ENCODE measurements at regions not wholly inside any gene's neighbourhood (a gene's known extent, or its start where the extent isn't known, plus 50 kb on each side); places are given as distances from the start of the nearest gene placed in this dataset.

DNA sequence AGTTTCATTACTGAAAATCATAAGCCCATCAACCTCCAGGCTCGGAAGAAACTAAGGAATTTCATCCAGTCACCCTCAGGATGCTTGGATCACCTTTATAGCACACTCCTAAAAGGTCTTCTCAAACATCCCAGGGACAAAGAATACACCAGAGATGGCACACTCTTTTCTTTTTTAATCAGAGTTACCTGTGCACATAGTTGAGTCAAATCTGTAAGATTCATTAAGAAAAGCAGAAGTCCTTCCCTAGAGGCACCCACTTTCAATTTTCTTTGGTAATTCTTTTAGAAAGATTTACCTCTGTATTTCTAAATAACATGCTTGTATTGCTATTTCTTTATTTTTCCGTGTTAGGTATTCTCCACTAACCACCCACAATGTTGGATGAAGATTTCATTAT, 50.6 kb upstream of the IL6 start:
- in situ Hi-C loops (cut with HindIII; ENCODE audit: low pct_unique_long_range_greater_than_20kb, low sequenced_read_pairs): no loop called here
- no peak for DNase-seq (ENCODE audit: low read depth, low spot score)

DNA sequence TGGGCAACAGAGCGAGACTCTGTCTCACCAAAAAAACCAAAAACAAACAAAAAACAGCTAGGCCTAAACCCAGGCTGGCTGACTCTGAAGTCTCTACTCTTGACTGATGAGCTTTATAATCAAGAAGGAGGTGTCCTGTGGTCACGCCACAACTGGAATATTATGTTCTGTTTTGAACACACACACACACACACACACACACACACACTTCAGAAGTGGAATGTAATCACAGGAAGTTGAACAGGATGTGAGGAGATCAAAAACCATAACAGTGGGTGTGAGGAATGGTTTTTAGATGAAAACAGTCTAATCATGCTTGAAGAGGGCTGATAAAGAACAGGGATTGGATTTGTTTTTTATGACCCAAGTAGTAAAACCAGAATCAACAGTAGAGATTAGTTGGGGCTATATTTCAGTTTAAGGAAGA, 51.1 kb upstream of the IL6 start:
- in situ Hi-C loops (cut with HindIII; ENCODE audit: low pct_unique_long_range_greater_than_20kb, low sequenced_read_pairs): no loop called here

DNA sequence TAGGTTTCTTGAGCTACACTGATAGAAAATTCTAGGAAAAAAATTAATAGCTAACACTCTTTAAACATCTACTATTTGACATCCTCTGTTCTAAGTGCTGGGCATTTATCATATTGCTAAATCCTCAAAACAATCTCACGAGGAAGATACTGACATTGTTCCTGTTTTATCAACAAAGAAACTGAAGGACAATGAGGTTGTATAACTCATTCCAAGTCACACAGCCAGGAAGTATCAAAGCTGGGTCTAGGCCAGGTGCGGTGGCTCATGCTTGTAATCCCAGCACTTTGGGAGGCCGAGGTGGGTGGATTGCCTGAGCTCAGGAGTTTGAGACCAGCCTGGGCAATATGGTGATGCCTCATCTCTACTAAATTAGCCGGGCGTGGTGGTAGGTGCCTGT, 51.6 kb upstream of the IL6 start:
- DNase-seq (ENCODE audit: low read depth, low spot score): no peak
- in situ Hi-C loops (cut with HindIII; ENCODE audit: low pct_unique_long_range_greater_than_20kb, low sequenced_read_pairs): no loop called here

More for the DNA sequence above, 51.1 kb upstream of the IL6 start:
- no peak for DNase-seq (ENCODE audit: low read depth, low spot score)

DNA sequence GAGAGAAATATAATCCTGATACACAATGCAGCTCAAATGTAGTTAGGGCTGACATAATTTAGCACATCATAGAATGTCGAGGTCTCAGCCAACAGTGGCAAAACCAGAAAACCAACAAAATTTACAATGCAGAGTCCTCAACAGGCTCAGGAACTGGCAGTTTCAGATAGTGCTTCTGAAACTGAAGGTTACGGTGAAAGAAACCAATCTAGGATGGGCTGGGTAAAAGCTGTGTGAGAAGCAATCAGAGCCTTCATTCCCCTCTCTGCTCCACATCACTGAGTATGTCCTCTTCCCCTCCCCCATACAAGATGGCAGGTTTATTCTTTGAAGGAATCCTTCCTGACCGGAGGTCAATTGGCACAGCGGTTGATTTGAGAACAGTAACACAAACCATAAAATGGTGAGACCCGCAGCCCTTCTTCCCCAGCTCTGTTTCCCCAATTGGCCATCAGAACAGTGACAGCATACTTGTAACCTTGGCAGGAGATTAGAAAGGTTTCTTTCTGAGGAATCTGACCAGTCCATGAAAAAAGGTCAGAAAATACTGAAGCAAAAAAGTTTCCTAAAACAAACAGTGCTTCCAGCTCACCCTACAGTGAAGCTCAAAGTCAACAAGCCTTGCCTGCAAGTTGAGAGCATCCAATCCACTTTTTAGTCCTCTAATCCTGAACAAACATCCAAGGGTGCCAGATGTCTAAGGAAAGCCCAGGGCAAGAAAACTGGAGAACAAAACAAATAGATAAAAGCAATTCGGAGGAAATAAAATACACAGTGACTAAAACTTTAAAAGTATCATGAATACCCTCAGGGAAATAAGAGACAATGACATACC, 53.9 kb upstream of the IL6 start:
- in situ Hi-C loops (cut with HindIII; ENCODE audit: low pct_unique_long_range_greater_than_20kb, low sequenced_read_pairs): no loop called here
- no peak for DNase-seq (ENCODE audit: low read depth, low spot score)

DNA sequence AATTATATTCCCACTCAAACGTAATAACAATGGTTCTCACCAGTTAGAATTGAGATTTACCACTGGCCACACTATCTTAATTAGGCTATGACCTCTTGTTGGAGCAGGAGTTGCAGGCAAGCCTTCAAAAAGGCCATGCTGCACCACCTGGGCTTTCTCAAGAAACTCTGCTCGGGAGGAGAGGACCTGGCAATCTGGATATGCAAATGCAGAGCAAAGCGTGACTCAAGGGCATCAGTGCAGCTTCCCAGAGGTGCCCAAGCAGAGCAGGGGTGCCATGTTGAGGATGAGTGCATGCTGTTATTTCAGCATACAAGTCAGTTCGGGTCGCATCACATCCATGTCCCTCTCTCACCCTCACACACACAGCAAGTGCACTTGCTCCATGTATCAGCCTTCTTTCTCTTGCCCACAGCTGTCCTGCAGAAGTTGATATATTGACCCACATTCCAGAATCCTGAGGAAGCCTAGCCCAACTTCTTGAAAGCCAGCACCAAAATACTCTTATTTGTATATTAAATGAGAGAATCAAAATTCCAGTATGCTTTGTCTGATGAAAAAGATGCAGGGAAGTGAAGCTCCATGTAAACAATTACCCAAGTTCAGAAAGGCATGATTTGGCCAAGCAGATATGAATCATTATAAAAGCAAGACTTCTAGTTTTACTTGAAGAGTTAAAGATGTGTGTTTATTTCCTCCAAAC, 55.7 kb upstream of the IL6 start:
- DNase-seq (ENCODE audit: low read depth, low spot score): no peak
- in situ Hi-C loops (cut with HindIII; ENCODE audit: low pct_unique_long_range_greater_than_20kb, low sequenced_read_pairs): no loop called here

DNA sequence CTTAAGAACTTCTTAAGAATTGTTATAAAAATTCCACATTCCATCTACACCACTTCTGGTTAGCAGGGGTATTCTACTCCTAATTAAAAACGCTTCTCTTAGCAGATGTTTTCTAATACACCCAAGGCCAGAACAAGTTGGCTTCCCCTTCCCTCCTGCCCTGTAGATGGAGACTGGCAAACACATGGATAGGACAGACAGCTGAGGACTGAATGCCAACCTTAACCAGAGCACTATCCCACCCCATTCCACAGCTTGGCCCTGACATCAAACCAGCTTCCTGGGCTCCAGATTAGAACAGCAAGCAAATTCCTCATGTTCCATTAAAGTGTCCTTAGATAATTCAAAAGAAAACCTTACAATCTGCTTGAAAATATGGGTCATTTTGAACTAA, 56.6 kb upstream of the IL6 start:
- in situ Hi-C loops (cut with HindIII; ENCODE audit: low pct_unique_long_range_greater_than_20kb, low sequenced_read_pairs): no loop called here
- DNase-seq (ENCODE audit: low read depth, low spot score): no peak

DNA sequence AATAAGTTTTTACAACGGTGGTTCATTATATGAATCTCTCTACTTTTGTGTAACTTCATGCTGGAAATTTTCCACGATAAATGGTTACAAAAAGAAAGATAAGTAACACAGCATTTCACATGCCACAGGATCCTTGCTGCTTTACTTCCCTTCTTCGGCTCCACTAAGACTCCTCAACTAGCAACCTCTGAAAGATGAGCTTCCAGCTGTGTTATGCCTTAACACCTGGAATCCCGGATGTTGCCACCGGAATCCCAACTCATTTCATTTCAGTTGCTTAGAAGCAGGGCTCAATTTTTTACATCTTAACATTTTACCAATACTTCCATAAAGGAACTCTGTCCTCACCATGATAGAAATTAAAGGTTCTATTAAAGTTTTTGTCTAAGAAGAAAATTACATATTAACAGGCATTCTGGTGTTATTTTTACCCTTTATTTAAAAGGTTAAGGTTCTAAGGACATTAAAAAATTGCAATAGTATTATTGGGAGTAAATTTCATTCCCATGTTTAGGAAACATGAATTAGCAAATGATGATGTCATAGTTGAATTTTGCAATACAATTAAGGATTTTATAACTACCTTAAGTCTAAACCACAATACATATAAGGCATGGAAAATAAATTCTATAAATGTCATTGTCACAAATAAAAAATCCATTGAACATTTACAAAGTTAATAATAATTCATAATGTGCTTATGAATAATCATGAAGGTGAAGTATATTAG, 57.1 kb upstream of the IL6 start:
- no peak for DNase-seq (ENCODE audit: low read depth, low spot score)
- in situ Hi-C loops (cut with HindIII; ENCODE audit: low pct_unique_long_range_greater_than_20kb, low sequenced_read_pairs): no loop called here

DNA sequence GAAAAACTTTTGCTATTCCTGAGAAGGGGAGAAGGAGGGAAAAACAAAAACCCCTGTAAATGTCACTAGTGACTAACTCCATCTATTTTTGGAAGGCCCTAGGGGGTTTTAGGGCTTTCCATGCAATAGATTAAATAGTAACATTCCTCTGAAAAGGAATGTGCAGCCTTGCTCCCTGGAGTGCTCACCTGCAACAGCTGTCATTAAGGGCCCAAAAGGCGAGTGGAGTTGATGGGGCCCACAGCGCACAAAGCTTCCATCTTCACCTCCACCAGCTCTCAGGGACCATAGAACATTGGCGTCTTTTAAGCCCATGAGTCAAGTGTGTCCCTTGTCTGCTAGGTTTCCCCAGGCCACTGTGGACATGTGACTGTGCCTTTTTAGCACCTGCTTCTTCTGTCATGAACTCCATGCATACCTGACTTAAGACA, 58.0 kb upstream of the IL6 start:
- DNase-seq (ENCODE audit: low read depth, low spot score): no peak
- in situ Hi-C loops (cut with HindIII; ENCODE audit: low pct_unique_long_range_greater_than_20kb, low sequenced_read_pairs): no loop called here

DNA sequence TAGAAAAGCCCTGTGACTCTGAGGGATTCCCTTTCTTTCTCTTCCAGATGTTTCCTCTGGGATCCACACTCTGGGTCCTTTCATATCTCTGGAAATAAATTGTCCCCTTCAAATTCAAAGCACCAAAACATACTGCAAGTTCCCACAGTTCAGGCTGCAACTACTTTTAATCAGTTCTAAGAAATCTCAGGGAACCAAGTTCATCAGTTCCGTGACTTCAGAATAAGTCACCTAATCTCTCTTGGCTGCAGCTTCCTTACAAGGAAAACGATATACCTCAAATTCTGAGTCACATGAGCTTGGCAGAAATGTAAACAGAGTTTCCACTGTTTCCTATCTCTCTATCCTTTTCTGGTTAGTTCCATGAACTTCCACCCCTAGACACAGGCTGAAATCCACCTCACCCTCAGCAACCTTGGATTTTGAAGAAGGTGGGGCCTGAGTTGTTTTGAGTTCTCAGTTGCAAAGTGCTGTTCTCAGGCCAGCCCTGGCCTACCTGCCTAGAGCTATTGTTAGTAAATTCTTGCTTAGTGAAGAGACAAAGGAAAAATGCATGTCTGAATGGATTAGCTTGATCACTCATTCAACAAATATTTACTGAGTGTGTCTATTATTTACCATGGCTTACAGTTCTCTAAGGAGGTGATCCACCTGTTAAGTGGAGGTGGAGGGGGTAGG, 59.3 kb upstream of the IL6 start:
- in situ Hi-C loops (cut with HindIII; ENCODE audit: low pct_unique_long_range_greater_than_20kb, low sequenced_read_pairs): no loop called here
- no peak for DNase-seq (ENCODE audit: low read depth, low spot score)

DNA sequence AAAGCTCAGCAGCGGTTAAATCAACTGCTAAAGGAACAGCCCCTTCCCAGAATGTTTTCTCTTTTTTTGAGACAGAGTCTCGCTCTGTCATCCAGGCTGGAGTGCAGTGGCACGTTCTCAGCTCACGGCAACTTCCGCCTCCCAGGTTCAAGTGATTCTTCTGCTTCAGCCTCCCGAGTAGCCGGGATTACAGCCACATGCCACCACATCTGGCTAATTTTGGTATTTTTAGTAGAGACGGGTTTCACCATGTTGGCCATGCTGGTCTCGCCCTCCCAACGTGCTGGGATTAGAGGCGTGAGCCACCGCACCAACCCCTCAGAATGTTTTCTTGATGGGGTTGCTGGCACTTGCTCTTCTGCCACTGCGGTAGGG, 59.8 kb upstream of the IL6 start:
- DNase-seq (ENCODE audit: low read depth, low spot score): no peak
- in situ Hi-C loops (cut with HindIII; ENCODE audit: low pct_unique_long_range_greater_than_20kb, low sequenced_read_pairs): no loop called here

DNA sequence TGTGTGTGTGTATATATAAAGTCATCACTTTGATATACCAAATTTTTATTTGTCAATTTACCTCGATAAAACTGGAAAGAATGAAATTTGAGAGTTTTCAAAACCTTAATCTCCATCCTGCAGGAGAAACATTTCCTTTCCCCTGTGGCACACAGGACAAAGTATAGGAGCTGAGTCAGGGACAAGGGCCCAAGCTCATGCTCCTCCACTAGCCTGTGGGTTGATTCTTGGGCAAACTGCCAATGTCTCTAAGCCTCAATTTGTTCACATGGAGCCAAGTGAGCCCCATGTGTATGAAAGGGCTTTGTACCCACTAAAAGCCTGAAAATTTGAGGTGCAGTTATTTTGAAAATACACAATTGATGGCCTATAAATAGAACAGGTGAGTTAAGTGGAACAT, 60.3 kb upstream of the IL6 start:
- DNase-seq (ENCODE audit: low read depth, low spot score): no peak
- in situ Hi-C loops (cut with HindIII; ENCODE audit: low pct_unique_long_range_greater_than_20kb, low sequenced_read_pairs): no loop called here

DNA sequence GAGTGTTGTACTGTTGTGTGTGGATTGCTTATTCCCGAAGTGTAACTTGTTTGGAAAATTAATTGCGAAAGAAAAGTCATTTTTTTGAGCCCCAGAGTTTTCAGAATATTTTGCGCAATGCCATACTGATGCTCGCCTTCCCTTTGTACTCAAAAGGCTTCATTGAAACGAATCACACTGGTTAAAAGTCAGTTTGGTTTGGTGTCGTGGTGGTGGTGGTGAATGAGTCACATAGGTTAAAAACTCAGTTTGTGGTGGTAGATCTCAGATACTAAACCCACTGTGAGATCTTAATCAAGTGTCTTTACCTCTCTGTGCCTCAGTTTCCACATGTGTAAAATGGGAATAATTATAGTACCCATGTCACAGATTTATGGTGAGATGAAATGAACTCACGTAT, 61.1 kb upstream of the IL6 start:
- no peak for DNase-seq (ENCODE audit: low read depth, low spot score)
- in situ Hi-C loops (cut with HindIII; ENCODE audit: low pct_unique_long_range_greater_than_20kb, low sequenced_read_pairs): no loop called here

DNA sequence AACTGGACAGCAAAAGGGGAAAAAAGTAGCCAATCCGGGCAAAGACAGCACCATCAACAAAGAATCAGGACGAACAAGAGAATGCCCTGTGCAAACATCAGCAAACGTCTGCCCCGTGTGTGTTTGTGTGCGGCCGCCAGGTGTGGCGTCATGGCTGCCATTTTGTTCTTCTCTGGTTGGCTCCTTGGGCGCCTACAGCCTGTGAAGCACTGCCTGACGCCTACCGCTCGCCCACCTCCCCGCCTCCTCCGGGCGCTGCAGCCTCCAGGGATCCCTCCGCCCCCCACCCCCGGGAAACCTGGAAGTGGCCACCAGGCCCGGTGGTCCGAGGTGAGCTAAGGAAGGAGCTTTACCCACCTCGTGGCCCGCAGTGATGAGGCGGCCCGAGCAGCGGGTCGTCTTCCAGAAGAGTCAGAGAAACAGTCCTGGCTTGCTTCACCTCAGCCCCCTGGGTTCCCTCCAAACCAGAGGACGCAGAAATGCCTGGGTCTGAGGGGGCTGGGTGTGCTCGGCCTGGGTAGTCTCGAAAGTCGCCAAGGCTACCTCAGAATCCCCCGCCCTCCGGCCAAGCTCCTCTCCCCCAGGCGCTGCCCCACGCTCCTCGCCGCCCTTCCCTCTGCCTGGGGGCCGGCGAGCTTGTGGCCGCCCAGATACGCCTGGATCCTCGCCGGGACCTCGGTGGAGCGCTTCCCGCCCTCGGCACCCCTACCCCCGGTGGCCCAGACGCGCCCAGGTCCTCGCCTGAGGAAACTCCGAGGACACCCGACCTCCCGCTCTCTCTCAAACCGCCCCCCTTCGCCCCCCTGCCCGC, 61.8 kb upstream of the IL6 start:
- no peak for DNase-seq (ENCODE audit: low read depth, low spot score)
- in situ Hi-C loops (cut with HindIII; ENCODE audit: low pct_unique_long_range_greater_than_20kb, low sequenced_read_pairs): no loop called here

DNA sequence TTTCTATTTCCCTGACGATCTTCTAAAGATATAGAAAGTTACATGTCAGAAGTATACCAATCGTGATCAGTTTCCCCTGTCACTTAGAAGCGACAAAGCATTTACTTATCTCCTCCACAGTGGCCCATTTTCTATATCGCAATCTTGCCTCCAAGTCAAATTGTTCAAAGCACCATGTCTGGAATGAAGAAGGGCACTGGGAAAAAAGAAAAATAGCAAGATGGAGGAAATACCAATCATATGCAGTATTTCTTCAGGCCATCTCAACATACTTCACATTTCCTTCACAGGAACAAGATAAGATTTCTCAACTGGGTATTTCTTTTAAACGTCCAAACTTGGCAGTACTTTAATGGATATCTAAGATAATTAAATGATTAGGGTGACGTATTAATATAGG, 63.3 kb upstream of the IL6 start:
- in situ Hi-C loops (cut with HindIII; ENCODE audit: low pct_unique_long_range_greater_than_20kb, low sequenced_read_pairs): no loop called here

DNA sequence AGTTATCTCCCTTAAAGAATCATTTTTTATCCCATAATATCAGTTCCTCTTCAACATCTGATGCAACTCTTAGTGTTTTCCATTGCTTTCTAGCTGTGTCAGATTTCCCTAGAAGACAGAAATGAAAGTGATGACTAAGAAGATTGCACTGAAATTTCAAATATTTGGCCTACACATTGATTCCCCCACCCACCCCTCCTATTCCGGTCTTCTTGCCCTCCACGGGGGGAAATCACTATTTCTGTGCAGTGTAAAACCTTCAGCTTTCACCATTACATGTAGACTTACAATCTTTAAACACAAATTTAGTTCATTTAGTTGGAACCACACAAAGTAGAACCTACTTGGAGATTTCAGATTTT, 63.7 kb upstream of the IL6 start:
- in situ Hi-C loops (cut with HindIII; ENCODE audit: low pct_unique_long_range_greater_than_20kb, low sequenced_read_pairs): no loop called here
- DNase-seq (ENCODE audit: low read depth, low spot score): no peak

More for the DNA sequence above, 63.3 kb upstream of the IL6 start:
- DNase-seq (ENCODE audit: low read depth, low spot score): no peak

DNA sequence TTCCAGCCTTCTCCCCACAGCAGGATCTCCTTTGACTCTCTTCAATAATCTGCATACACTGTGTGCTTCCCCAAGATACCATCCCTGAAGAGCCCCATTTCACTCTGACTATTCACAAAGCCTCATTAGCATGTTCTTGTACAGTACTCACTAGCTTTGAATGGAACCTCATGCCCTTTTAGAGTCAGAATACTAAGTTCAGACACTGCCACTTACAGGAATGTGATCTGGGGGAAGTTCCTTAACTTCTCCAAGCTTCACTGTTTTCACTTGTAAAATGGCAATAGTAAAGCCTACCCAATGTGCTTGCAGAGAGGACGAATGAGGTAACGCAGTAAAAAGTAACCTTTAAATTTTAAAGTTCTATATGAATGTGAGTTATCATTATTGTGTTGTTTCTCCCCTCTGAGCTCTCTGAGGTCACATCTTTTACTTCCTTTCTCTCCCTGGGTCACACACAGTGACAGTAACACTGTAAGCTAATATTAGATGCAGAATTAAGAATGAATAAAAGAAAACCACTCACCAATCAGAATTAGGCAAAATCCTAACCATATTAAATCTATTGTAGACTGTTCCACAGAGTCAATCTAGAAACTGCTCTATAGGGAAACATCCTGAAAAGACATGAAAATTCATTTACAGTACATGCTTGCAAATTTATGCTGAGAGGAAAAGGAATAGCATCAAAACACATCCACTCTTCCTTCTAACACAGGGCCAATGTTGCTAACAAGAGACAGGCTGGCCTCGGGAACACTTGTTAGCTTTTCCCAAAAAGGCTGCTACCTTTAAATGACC, 64.2 kb upstream of the IL6 start:
- in situ Hi-C loops (cut with HindIII; ENCODE audit: low pct_unique_long_range_greater_than_20kb, low sequenced_read_pairs): no loop called here
- no peak for DNase-seq (ENCODE audit: low read depth, low spot score)

DNA sequence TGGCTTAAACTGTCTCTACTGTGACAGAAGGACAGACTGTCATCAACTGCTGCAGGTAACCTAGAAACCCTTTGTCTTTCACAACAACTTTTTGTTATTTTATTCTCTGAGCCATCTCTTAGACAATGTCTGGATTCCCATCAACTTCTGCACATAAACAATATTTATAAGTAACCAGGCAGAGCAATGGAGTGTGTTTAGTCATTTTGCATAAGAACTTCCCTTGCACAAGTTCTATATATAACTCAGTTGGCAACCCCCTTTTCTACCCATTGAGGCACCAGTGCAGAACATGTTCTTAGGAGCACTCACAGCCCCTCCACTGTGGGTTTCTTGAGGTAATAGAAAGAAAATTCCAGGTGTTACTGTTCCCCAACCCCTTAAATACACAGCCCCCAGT, 65.0 kb upstream of the IL6 start:
- no peak for DNase-seq (ENCODE audit: low read depth, low spot score)
- in situ Hi-C loops (cut with HindIII; ENCODE audit: low pct_unique_long_range_greater_than_20kb, low sequenced_read_pairs): no loop called here

Measured in SK-MEL-5 (cell line).